NCI-H2171 (cell line): ENCODE measurements at regions not wholly inside any gene's neighbourhood (a gene's known extent, or its start where the extent isn't known, plus 50 kb on each side); places are given as distances from the start of the nearest gene placed in this dataset.
"Not testable (repeated sequence)": the region's sequence is repeated elsewhere in the genome, so short reads cannot be mapped to it uniquely, and the experiment has no call there.

Experiments
- DNase-seq: peaks from one replicate; lab custom pipeline; 2025; lab: John Stamatoyannopoulos, UW

DNA sequence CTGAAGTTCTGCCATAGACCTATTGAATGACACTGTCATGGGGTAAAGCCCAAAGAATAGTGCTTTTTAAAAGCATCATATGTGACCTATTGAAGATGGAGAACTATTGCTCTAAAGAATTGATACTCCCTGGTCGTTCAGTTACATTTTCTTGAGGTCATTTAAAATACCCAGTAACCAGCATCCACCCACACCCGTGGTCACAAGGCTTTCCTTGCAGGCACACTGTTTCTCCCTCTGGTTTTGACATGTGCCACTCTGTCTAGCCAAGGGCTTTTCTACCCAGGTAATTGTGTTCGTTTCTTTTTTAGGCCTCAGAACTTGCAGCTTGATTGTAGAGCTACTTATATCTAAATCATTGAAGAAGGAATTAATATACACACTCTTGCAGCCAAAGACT, 68.3 kb upstream of the LYZL2 start:
- no peak for DNase-seq

DNA sequence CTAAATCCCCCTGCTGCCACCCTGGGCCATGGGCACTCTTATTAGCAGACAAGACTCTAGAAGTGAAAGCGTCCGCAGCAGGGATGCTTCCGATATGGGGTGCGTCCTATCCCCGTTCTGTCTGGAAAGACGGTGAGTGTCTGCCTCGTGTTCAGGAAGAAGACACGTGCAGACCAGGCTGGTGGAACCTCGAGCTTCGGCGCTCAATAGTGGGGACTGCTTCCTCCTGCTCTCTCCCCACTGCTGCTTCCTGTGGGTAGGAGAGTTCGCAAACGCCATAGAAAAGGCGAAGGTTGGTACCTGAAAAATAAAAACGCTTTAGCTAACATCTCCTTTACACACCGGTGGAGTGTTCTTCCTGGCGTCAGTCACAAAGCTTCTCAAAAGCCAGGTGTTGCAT, 67.7 kb upstream of the LYZL2 start:
- DNase-seq, result not testable (repeated sequence)

DNA sequence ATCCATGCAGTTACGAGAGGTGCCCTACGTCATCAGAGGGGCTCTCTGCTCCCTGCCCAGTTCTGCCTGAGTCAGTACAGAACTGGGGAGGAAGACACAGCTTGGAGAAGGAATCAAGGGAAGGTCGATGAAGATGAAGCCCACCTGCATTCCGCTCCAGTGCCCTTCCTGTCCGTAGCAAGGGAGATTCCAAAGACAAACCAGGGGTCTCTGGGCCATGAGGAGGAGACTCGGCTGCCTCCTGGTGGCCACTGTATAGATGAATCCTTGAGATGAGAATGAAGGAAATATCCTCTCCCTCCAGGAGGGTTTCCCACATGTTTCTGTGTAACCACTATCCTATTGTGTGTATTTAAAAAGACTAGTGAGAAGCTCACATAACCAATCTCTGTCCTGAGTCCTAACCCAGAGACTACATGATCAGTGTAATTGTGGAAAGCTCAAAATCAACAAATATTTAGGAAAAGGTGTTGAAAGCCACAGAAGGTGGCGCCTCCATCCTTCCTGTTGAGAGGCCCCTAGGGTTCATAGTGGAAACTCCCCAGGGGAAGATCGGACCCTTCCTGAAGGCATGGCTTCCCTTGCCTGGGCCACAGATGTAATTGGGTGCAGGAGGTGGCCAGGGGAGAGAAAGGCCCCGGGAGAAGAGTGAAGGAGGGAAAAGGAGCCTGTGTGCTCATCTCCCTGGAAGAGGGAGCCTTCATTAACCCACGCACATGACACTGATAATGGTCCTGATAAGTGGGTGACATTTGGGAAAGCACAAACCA, 67.0 kb upstream of the LYZL2 start:
- not testable (repeated sequence) for DNase-seq

DNA sequence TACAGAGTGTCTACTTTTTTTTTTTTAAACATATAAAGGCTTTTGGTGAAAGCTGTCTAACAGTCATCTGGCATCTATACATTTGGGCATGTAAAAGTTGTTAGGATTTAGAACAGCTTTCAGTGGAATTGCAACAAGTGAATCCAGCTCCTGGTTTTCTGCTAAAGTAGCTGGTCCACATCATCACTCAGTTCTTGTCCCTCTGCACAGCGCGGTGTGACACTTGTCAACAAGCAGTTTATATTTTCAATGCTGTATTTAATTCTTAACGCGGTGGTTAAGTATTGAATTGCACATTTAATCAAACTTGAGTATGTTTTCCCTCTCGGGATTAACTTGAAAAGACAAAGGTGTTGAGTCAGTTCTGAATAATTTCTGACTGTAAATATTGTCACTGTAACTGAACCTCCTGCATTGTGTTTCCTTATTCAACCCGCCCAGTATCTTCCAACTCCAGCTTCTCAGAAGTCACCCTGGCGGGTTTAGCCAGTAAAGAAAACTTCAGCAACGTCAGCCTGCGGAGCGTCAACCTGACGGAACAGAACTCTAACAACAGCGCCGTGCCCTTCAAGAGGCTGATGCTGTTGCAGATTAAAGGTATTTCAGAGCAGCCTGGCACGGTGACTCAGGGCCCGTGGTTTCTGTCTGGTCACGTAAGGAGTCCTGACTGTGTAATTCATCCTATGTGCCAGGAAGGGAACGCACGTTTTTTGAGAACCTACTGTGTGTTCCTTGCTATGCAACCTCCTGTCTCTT, 66.1 kb upstream of the LYZL2 start:
- not testable (repeated sequence) for DNase-seq

DNA sequence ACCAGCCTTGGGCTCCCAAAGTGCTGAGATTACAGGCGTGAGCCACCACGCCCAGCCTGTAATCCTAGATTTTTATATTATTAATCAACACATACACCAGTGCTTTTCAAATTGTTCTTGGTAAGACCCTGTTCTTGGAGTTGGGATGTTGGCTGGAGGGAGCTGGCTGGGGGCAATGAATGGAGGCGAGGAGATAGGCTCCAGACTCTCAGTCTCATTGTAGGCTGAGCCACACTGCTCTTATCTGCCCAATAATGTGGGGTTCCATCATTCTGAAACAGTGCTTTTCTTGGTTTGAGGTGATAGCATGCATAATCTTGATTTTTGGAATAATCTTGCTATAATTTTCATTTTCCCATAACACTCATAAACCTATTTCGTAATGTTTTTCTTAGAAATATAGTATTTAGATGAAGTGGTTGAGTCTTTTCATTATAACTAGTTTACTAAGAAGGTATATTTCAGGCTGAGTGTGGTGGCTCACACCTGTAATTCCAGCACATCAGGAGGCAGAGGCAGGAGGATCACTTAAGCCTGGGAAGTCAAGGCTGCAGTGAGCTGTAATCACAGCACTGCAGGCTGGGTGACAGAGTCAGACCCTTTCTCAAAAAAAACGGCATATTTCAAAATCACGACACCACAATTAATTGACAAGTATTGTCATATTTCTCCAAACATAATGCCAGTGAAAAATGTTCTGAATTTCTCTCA, 65.1 kb upstream of the LYZL2 start:
- no peak for DNase-seq

DNA sequence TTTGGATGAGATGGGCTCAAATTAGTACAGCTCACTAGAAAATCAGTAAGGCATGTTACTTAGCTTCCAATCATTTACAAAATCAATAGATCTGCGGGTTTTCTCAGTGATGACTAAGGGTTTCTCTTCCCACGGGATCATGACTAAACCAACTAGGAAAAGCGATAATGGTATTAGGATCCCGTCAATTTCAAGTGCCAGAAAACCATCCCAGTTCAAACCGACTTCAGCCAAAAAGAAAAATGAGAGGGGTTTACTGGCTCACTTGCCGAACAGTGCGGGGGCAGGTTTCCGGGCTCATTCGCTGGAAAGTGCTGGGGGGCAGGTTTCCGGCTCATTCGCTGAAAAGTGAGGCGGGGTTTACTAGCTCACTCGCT, 62.1 kb upstream of the LYZL2 start:
- DNase-seq, result no peak

DNA sequence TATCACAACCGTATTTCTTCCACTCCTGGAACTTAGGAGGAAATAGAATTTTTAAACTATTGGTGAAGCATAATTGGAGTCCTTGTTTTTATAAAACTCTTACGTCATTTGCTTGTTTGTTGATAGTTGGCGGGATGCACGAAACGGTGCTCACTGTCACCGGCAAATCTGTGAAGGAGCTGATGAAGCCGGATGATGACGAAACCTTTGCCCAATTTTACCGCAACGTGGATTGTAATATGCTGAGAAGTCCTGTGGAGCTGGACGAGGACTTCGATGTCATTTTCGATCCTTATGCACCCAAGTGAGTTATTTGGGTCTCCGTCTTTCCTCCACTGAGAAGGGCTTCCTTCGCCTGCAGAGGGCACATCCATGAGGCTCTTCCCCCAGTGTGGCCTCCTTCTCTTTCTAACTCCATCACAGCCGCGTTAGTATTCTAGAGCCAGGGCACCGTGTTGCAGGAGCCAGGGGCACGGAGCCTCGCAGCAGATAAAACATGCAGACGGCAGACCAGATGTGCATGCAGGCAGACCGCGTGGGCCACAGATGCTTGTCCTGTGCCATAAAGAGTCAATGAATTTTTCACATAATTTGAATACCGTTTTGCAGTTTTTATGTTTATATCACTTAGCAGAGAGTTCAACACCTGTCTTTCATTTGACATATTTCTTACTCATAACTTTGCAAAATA, 61.5 kb upstream of the LYZL2 start:
- DNase-seq, result not testable (repeated sequence)

DNA sequence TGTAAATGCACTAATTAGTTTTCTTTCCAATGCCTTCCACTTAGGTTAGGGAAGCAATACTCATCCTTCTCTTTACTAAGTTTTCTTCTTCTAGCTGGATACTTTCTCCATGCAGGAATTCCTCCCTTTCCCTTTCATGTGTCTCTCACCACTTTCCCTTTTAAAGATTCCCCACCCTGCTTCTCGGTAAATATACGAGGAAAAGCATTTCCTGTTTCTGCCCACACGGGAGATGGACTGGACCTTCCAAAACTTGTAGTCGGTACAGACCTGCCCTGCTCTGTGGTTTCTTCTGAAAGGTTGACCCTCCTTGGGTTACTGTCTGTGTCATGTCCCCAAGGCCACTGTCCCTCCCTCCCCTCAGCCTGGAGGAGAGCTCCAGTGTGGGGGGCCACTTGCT, 58.9 kb upstream of the LYZL2 start:
- DNase-seq, result no peak

DNA sequence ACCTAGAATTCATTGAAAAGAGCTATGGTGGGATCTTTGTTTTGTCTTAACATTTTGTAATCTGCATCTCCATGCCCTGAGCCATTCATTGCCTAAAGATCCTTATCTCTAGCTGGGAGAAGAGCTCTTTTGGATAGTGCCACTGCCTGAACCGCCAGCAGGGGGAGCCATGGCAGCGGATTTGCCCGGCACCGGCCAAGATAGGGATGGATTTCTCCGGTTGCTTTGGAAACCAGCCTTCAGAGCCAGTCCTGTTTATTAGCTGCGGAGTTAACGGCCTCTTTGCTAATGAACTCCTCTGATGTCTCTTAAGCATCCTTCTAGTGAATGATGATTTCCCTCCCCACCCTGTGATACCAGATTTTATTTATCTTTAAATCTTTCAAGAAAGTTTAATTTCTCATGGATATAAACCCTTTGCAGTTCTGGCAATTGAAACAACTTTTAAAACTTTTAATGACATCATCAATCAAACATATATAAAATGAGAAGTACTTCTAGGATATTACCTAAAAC, 58.2 kb upstream of the LYZL2 start:
- DNase-seq, result peak; percentile 23

DNA sequence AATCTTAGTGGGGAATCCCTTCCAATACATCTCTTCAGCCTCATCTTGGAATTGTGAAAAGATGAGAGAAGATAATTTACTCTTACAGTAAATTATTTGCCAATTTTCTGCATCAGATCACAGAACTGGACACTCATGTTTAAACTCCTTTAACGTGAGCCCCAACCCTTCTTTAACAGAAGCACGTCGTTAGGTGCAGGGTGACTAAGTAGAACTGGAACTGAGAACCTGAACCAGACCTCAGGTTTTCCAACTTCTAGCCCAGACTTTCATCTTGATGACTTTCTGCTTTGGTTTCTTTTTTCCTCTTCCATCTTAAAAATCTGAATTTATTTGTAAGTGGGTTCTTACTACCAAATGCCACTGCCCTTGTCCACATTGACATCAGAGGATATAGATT, 57.2 kb upstream of the LYZL2 start:
- DNase-seq, result no peak

DNA sequence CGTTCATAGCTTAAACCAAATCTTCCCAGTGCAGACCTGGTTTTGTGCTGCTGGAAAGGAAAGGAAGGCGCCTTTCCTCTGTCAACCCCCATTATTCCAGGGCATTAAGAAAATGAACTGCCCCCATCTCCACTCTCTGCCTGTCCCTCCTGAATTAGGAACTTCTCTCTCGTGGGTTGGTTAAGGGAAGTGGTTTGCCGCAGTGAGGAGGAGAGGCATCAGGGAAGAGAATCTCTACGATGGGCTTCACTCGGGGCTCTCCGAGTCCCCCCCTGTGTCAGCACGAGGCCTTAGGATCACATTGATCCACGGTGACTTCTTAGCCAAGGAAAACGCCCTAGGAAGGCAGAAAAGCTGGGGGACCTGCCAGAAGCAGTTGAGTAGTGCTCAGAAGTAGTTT, 53.9 kb upstream of the LYZL2 start:
- no peak for DNase-seq

DNA sequence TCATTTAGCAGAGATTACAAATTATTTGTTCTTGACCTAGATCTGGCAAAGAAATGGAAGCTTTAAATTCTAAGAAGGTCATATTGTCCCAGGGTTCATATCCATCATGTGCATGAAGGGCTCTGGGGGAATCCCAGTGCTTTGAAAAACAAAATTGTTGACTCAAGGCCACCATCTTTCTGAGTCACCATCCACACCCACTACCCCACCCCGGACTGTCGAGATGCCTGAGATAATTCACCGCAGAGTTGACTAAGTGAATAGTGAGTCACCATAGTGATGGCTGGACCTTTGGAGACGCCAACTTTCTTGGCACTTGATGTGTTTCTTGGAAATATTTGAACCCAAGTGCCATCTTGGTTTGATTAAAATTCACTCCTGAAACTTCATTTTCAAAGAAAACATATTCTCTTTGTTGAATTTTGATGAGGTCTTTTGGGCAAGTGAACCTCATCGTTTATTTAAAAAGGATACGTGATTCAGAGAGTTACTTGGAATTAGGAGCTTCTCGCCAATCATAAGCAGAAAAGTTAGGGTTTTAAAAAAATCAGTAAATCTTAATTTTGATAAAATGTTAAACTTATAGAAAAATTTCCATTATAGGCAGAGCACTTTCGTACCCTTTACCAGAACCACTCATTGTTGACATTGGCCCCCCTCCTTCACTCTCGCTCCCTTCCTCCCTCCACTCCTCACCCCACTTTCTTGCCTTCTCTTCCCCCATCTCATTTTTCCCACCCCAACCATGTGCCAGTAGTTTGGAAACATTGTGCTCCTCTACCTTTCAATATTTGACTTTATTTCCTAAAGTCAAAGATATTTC, 53.0 kb upstream of the LYZL2 start:
- DNase-seq, result not testable (repeated sequence)

DNA sequence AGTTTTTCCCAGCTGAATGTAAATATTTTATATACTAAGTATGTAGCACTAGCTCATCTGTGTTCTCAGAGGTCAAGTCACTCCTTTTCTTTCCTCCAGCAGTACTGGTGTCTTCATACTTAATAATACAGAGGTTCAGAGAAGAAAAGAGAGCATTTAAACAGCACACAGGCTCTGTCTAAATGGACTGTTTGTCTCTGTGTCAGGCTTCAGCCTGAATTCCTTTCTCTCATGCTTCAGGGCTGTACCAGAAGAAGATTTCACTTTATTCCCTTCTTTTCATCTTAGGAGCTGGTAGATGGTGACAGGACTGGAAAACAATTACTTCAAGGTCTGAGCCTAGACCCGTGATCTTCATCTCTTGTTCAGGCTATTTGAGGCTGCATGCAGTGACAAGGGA, 51.4 kb upstream of the LYZL2 start:
- DNase-seq, result no peak
